K562 (cell line): ENCODE measurements at regions not wholly inside any gene's neighbourhood (a gene's known extent, or its start where the extent isn't known, plus 50 kb on each side); places are given as distances from the start of the nearest gene placed in this dataset.

ENCODE experiments used
- ATAC-seq: fragments of 200-7000 bp; cut with Tn5 transposase; 3 replicates; pipeline ENCODE4 v1.9.1; 2020; ENCODE audit warnings: moderate library complexity
- BruUV-seq: library from RNA; stranded (reverse); fragments of 400-500 nt; replicated peaks from 2 replicates; lab custom pipeline; 2021; lab: Mats Ljungman, UMichigan
- CTCF ChIA-PET: fragments of 300-600 bp; formaldehyde crosslinking; extraction: SDS; loops from one replicate; lab custom pipeline; 2021; ENCODE audit warnings: low intra/inter-chr PET ratio; lab: Yijun Ruan, JAX
- POLR2A ChIA-PET: fragments of 300-600, 350-650 bp; sonication (Branson Sonifier 250); formaldehyde crosslinking; extraction: SDS; loops from one replicate; lab custom pipeline; 2021; ENCODE audit warnings: antibody characterized with exemption, inconsistent platforms; lab: Yijun Ruan, JAX
- DNase-seq, 4 experiments: peaks; one replicate each; pipeline versions ENCODE4 v3.0.0 to v3.0.0-alpha.2; 2011 to 2018; ENCODE audit warnings: low spot score in 3 of 4, mixed read lengths in 3 of 4; ENCODE audit errors: extremely low read depth in 1 of 4
- FAIRE-seq: peaks from 2 replicates; lab custom pipeline; 2011; peaks lifted over from hg19 to GRCh38; lab: Jason Lieb, UNC
- H2AFZ ChIP-seq: 2 replicates; pipeline ENCODE4 v1.6.0; 2011; ENCODE audit warnings: low read depth, low read length, control low read depth, inconsistent platforms
- H3K27ac ChIP-seq: fragments of 200-600 bp; 3 replicates; pipeline ENCODE4 v1.8.0; 2011; ENCODE audit warnings: low read depth, mild to moderate bottlenecking, control low read depth, inconsistent platforms, low read length, moderate library complexity, mixed read lengths; ENCODE audit errors: extremely low read depth
- H3K27me3 ChIP-seq, 2 experiments: fragments of 300-600 bp in 1 of 2; 2 replicates in 1 of 2; 3 replicates in 1 of 2; pipeline versions ENCODE4 v1.6.0 to v1.8.0; 2011; ENCODE audit warnings: inconsistent platforms in 2 of 2, low read length in 2 of 2, mild to moderate bottlenecking in 1 of 2, mixed read lengths in 1 of 2, moderate library complexity in 1 of 2; ENCODE audit not compliant: control insufficient read depth in 2 of 2, insufficient read depth in 2 of 2
- H3K36me3 ChIP-seq: fragments of 300-600 bp; 3 replicates; pipeline ENCODE4 v1.8.0; 2011; ENCODE audit warnings: mild to moderate bottlenecking, low read length, inconsistent platforms; ENCODE audit not compliant: control insufficient read depth, insufficient read depth
- H3K4me1 ChIP-seq, 2 experiments: fragments of 200-600 bp in 1 of 2; replicated peaks in 1 of 2; 2 replicates in 1 of 2; 3 replicates in 1 of 2; pipeline versions ENCODE4 v1.5.1 to v1.8.0; 2011; ENCODE audit warnings: inconsistent platforms in 2 of 2, low read length in 2 of 2, mild to moderate bottlenecking in 1 of 2, mixed read lengths in 1 of 2, moderate library complexity in 1 of 2; ENCODE audit not compliant: control insufficient read depth in 2 of 2, insufficient read depth in 2 of 2
- H3K4me2 ChIP-seq: 2 replicates; pipeline ENCODE4 v1.6.1; 2011; ENCODE audit warnings: low read length, control low read depth, inconsistent platforms, mixed read lengths; ENCODE audit not compliant: insufficient read depth
- H3K4me3 ChIP-seq: fragments of 200-600 bp; sonication (generic), shearing (Covaris generic); 2 replicates; pipeline ENCODE4 v1.5.1; 2016; ENCODE audit warnings: control low read depth, inconsistent platforms
- H3K79me2 ChIP-seq: fragments of 200-600 bp; 3 replicates; pipeline ENCODE4 v1.8.0; 2011; ENCODE audit warnings: low read length, inconsistent platforms; ENCODE audit not compliant: control insufficient read depth, insufficient read depth
- H3K9ac ChIP-seq, 2 experiments: 2 replicates each; pipeline versions ENCODE4 v1.6.0 to v1.6.1; 2011; ENCODE audit warnings: low read depth in 2 of 2, low read length in 2 of 2, control low read depth in 1 of 2, inconsistent platforms in 1 of 2, mild to moderate bottlenecking in 1 of 2, mixed read lengths in 1 of 2; ENCODE audit not compliant: insufficient read depth in 1 of 2
- H3K9me1 ChIP-seq: one replicate; pipeline ENCODE4 v1.6.0; 2011; ENCODE audit warnings: inconsistent platforms, mild to moderate bottlenecking, low read length, moderate library complexity; ENCODE audit not compliant: control insufficient read depth, insufficient read depth
- H3K9me3 ChIP-seq: replicated peaks from 2 replicates; pipeline ENCODE4 v1.5.1; 2011; ENCODE audit warnings: low read depth, low read length, inconsistent platforms; ENCODE audit not compliant: control insufficient read depth, insufficient read depth
- H4K20me1 ChIP-seq: replicated peaks from 2 replicates; pipeline ENCODE4 v1.6.1; 2011; ENCODE audit warnings: low read length, inconsistent platforms, mixed read lengths; ENCODE audit not compliant: control insufficient read depth, insufficient read depth
- CBX3 ChIP-seq, 2 experiments: IDR thresholded peaks; 1 replicate in 1 of 2; 2 replicates in 1 of 2; pipeline ENCODE4 v1.6.1; 2012; ENCODE audit warnings: inconsistent platforms in 2 of 2, low read length in 2 of 2, borderline replicate concordance in 1 of 2, control low read depth in 1 of 2
- CHAMP1 ChIP-seq: fragments of 450-650 bp; IDR thresholded peaks from 2 replicates; pipeline ENCODE4 v1.6.1; 2016; ENCODE audit warnings: mild to moderate bottlenecking
- COPS2 ChIP-seq: fragments of 450-650 bp; conservative IDR thresholded peaks from 2 replicates; pipeline ENCODE4 v1.6.1; 2016; ENCODE audit warnings: mild to moderate bottlenecking, moderate library complexity
- ETS2 ChIP-seq: IDR thresholded peaks from 2 replicates; pipeline ENCODE4 v1.6.1; 2016; ENCODE audit warnings: borderline replicate concordance, missing genetic modification characterization, mild to moderate bottlenecking, moderate library complexity, missing compliant biosample characterization; ENCODE audit not compliant: poor library complexity, severe bottlenecking
- FOXM1 ChIP-seq, 2 experiments: fragments of 450-650 bp in 1 of 2; sonication (generic) in 1 of 2; formaldehyde crosslinking in 1 of 2; IDR thresholded peaks; 2 replicates each; pipeline versions ENCODE4 v1.6.1 to v1.9.0; 2017 to 2022; ENCODE audit warnings: low read depth in 2 of 2, mild to moderate bottlenecking in 2 of 2, missing genetic modification reagents in 1 of 2, moderate library complexity in 1 of 2
- GATAD2B ChIP-seq: fragments of 450-650 bp; IDR thresholded peaks from 2 replicates; pipeline ENCODE4 v1.6.1; 2017; ENCODE audit warnings: mild to moderate bottlenecking, borderline replicate concordance
- KLF6 ChIP-seq: fragments of 250-450 bp; sonication (Bioruptor Pico); IDR thresholded peaks from 2 replicates; pipeline ENCODE4 v1.4.0; 2020; ENCODE audit warnings: mild to moderate bottlenecking, moderate library complexity, borderline replicate concordance
- NFATC3 ChIP-seq: fragments of 450-650 bp; IDR thresholded peaks from 2 replicates; pipeline ENCODE4 v1.6.1; 2017; ENCODE audit warnings: mild to moderate bottlenecking
- NR2C2 ChIP-seq, 2 experiments: fragments of 200-800 bp in 1 of 2; sonication (Bioruptor generic) in 1 of 2; sonication (generic) in 1 of 2; formaldehyde crosslinking in 1 of 2; IDR thresholded peaks; 2 replicates each; pipeline versions ENCODE4 v1.6.1 to v1.8.0; 2016 to 2022; ENCODE audit warnings: mild to moderate bottlenecking in 1 of 2, missing compliant biosample characterization in 1 of 2, missing genetic modification characterization in 1 of 2, missing genetic modification reagents in 1 of 2
- NR2F6 ChIP-seq: fragments of 450-650 bp; formaldehyde crosslinking; IDR thresholded peaks from 2 replicates; pipeline ENCODE4 v1.4.0; 2020; ENCODE audit warnings: mild to moderate bottlenecking
- PHF8 ChIP-seq: fragments of 200-600 bp; sonication (generic); IDR thresholded peaks from 2 replicates; pipeline ENCODE4 v1.6.1; 2012; ENCODE audit warnings: mixed run types, mild to moderate bottlenecking, inconsistent platforms, low read length, moderate library complexity, borderline replicate concordance
- SAFB ChIP-seq: fragments of 200-400 bp; formaldehyde crosslinking; IDR thresholded peaks from 2 replicates; pipeline ENCODE4 v1.6.1; 2017; ENCODE audit warnings: low read depth, low read length, borderline replicate concordance
- SIN3B ChIP-seq: fragments of 450-650 bp; IDR thresholded peaks from 2 replicates; pipeline ENCODE4 v1.6.1; 2017; ENCODE audit warnings: low read depth, mild to moderate bottlenecking, moderate library complexity
- STAT5A ChIP-seq: IDR thresholded peaks from 2 replicates; pipeline ENCODE4 v1.6.1; 2012; ENCODE audit warnings: low read length, inconsistent platforms, borderline replicate concordance
- TAF9B ChIP-seq: fragments of 450-650 bp; IDR thresholded peaks from 2 replicates; pipeline ENCODE4 v1.6.1; 2018; ENCODE audit warnings: mild to moderate bottlenecking; ENCODE audit not compliant: partially characterized antibody
- THRB ChIP-seq: fragments of 450-650 bp; formaldehyde crosslinking; conservative IDR thresholded peaks from 2 replicates; pipeline ENCODE4 v1.4.0; 2022; ENCODE audit warnings: mild to moderate bottlenecking, missing genetic modification characterization
- ZBTB5 ChIP-seq: fragments of 450-650 bp; IDR thresholded peaks from 2 replicates; pipeline ENCODE4 v1.6.1; 2017; ENCODE audit warnings: antibody characterized with exemption
- ZNF695 ChIP-seq: fragments of 450-650 bp; formaldehyde crosslinking; IDR thresholded peaks from 2 replicates; pipeline ENCODE4 v1.4.0; 2020; ENCODE audit warnings: mild to moderate bottlenecking, moderate library complexity
- WGBS: fragments of 100-300 bp; shearing (Covaris generic); methylation state at CpG from one replicate; pipeline ENCODE4 v1.1.6; 2016; ENCODE audit warnings: low coverage, mixed read lengths; ENCODE audit not compliant: insufficient coverage; ENCODE audit errors: missing lambda C conversion rate; 5-methylcytosine and 5-hydroxymethylcytosine counted together
- in situ Hi-C: fragments of 300-500 bp; cut with MboI; formaldehyde crosslinking; loops from 4 replicates; pipeline ENCODE4 v1.15.0; 2018; ENCODE audit warnings: inconsistent platforms, mixed read lengths
- intact Hi-C: fragments of 100-400 bp; cut with micrococcal nuclease; formaldehyde crosslinking; loops from 2 replicates; pipeline ENCODE4 v1.14.2; 2022

GRCh38 chrX:100085846-100086245 lies 324.2 kb downstream of the PCDH19 start:
- ATAC-seq = no peak
- Histone ChIP-seq H3K9me3 (no peaks in the 10 kb centered on the region), H3K4me3 (no peak overlapping the region), H3K27me3 (no peaks in the 10 kb centered on the region), H2AFZ (no peak overlapping the region), H4K20me1 (no peaks in the 10 kb centered on the region), H3K9ac (no peak overlapping the region), H3K4me1 (no peaks in the 10 kb centered on the region), H3K79me2 (no peaks in the 10 kb centered on the region), H3K36me3 (no peaks in the 10 kb centered on the region), H3K9me1 (no peaks in the 10 kb centered on the region), H3K4me2 (no peak overlapping the region), H3K27ac (no peak overlapping the region)
- WGBS = 13% methylated on average over 1 of the region's 1 CpG
- no peak for FAIRE-seq
- no peak for DNase-seq
- ChIA-PET POLR2A (interaction anchor here (0.5 kb wide), 1 partner anchor 14 kb away, joined by 3 read pairs; no protein-coding TSS in a partner anchor), CTCF (no interaction called here)
- TF ChIP-seq CHAMP1 (no peak), NR2F6 (CRISPR knock-in tag) (no peak), STAT5A (no peak), ZNF695 (CRISPR knock-in tag) (no peak), KLF6 (CRISPR knock-in tag) (no peak), NFATC3 (no peak), ZBTB5 (no peak), CBX3 (IDR thresholded peaks at IDR 0.05; ENCODE audit: borderline replicate concordance in 1 of 2, low read length in 2 of 2) (no peak), NR2C2 (CRISPR knock-in tag; IDR thresholded peaks at IDR 0.05) (no peak), NR2C2 (tag; IDR thresholded peaks at IDR 0.05) (no peak), TAF9B (no peak), ETS2 (tag) (no peak), THRB (CRISPR knock-in tag) (no peak), COPS2 (no peak), SAFB (no peak), SIN3B (no peak), GATAD2B (no peak), FOXM1 (IDR thresholded peaks at IDR 0.05; ENCODE audit: low read depth) (no peak), FOXM1 (CRISPR knock-in tag; IDR thresholded peaks at IDR 0.05; ENCODE audit: low read depth) (no peak), PHF8 (no peak)
- intact Hi-C loops = no loop called here
- BruUV-seq = no TSS peak
- in situ Hi-C loops = no loop called here
